HEK293 (cell line): ENCODE measurements at regions not wholly inside any gene's neighbourhood (a gene's known extent, or its start where the extent isn't known, plus 50 kb on each side); places are given as distances from the start of the nearest gene placed in this dataset.
"Not testable (repeated sequence)": the region's sequence is repeated elsewhere in the genome, so short reads cannot be mapped to it uniquely, and the experiment has no call there.

ENCODE experiments used
- CTCF ChIA-PET: fragments of 350-600 bp; formaldehyde crosslinking; extraction: SDS; loops from one replicate; lab custom pipeline; 2021; ENCODE audit warnings: antibody characterized with exemption; lab: Yijun Ruan, JAX
- POLR2A ChIA-PET: fragments of 300-600 bp; formaldehyde crosslinking; extraction: SDS; loops from one replicate; lab custom pipeline; 2020; ENCODE audit warnings: antibody characterized with exemption, inconsistent platforms; lab: Yijun Ruan, JAX
- H3K27ac ChIP-seq: fragments of 200-500 bp; sonication (Bioruptor generic); 2 replicates; pipeline ENCODE4 v1.5.1; 2014; ENCODE audit warnings: low read depth, low read length, control low read depth, inconsistent platforms; ENCODE audit errors: extremely low read depth
- H3K36me3 ChIP-seq, 2 experiments: fragments of 200-500 bp in 1 of 2; sonication (Bioruptor generic) in 1 of 2; 1 replicate in 1 of 2; 2 replicates in 1 of 2; pipeline ENCODE4 v1.5.1; 2014 to 2017; ENCODE audit warnings: inconsistent platforms in 2 of 2, low read length in 2 of 2; ENCODE audit not compliant: control insufficient read depth in 2 of 2, insufficient read depth in 1 of 2
- H3K4me1 ChIP-seq: fragments of 200-500 bp; sonication (Bioruptor generic); 2 replicates; pipeline ENCODE4 v1.5.1; 2014; ENCODE audit warnings: mild to moderate bottlenecking, low read length, inconsistent platforms; ENCODE audit not compliant: control insufficient read depth, insufficient read depth
- H3K4me3 ChIP-seq: 2 replicates; pipeline ENCODE4 v1.5.1; 2011; ENCODE audit warnings: low read depth, mild to moderate bottlenecking, control low read depth, low read length, moderate library complexity
- H3K9me3 ChIP-seq: fragments of 200-500 bp; sonication (Bioruptor generic); 2 replicates; pipeline ENCODE4 v1.5.1; 2014; ENCODE audit warnings: low read depth, low read length, inconsistent platforms; ENCODE audit not compliant: control insufficient read depth, insufficient read depth
- IKZF3 ChIP-seq: fragments of 450-650 bp; IDR thresholded peaks from 2 replicates; pipeline ENCODE4 v1.5.0; 2018; ENCODE audit warnings: missing biosample characterization, mild to moderate bottlenecking, missing genetic modification characterization, moderate library complexity
- KLF9 ChIP-seq: fragments of 450-650 bp; formaldehyde crosslinking; IDR thresholded peaks from 2 replicates; pipeline ENCODE4 v1.5.1; 2016; ENCODE audit warnings: missing biosample characterization, missing genetic modification characterization, low read depth
- OSR2 ChIP-seq: fragments of 450-650 bp; formaldehyde crosslinking; IDR thresholded peaks from 2 replicates; pipeline ENCODE4 v1.5.1; 2016; ENCODE audit warnings: missing biosample characterization, missing genetic modification characterization
- SCRT1 ChIP-seq: fragments of 450-650 bp; formaldehyde crosslinking; IDR thresholded peaks from 2 replicates; pipeline ENCODE4 v1.5.1; 2016; ENCODE audit warnings: missing biosample characterization, missing genetic modification characterization, borderline replicate concordance
- SP3 ChIP-seq: fragments of 450-650 bp; formaldehyde crosslinking; IDR thresholded peaks from 2 replicates; pipeline ENCODE4 v1.5.1; 2016; ENCODE audit warnings: missing biosample characterization, missing genetic modification characterization
- YY2 ChIP-seq: fragments of 450-650 bp; formaldehyde crosslinking; IDR thresholded peaks from 2 replicates; pipeline ENCODE4 v1.5.1; 2016; ENCODE audit warnings: missing biosample characterization, missing genetic modification characterization
- ZIC2 ChIP-seq: fragments of 450-650 bp; formaldehyde crosslinking; IDR thresholded peaks from 2 replicates; pipeline ENCODE4 v1.5.1; 2016; ENCODE audit warnings: missing biosample characterization, missing genetic modification characterization
- ZNF157 ChIP-seq: fragments of 450-650 bp; formaldehyde crosslinking; IDR thresholded peaks from 2 replicates; pipeline ENCODE4 v1.5.1; 2016; ENCODE audit warnings: missing biosample characterization, missing genetic modification characterization
- ZNF184 ChIP-seq: fragments of 450-650 bp; IDR thresholded peaks from 2 replicates; pipeline ENCODE4 v1.5.1; 2018; ENCODE audit warnings: missing biosample characterization, mild to moderate bottlenecking, missing genetic modification characterization
- ZNF202 ChIP-seq: fragments of 450-650 bp; formaldehyde crosslinking; IDR thresholded peaks from 2 replicates; pipeline ENCODE4 v1.5.1; 2016; ENCODE audit warnings: missing biosample characterization, missing genetic modification characterization, borderline replicate concordance
- ZNF223 ChIP-seq: fragments of 450-650 bp; formaldehyde crosslinking; IDR thresholded peaks from 2 replicates; pipeline ENCODE4 v1.5.1; 2016; ENCODE audit warnings: missing biosample characterization, missing genetic modification characterization
- ZNF23 ChIP-seq: fragments of 450-650 bp; formaldehyde crosslinking; IDR thresholded peaks from 2 replicates; pipeline ENCODE4 v1.5.1; 2016; ENCODE audit warnings: missing biosample characterization, missing genetic modification characterization, borderline replicate concordance
- ZNF341 ChIP-seq: fragments of 450-650 bp; formaldehyde crosslinking; IDR thresholded peaks from 2 replicates; pipeline ENCODE4; 2016; ENCODE audit warnings: low read depth, missing biosample characterization, missing genetic modification characterization
- ZNF366 ChIP-seq: fragments of 450-650 bp; formaldehyde crosslinking; conservative IDR thresholded peaks from 2 replicates; pipeline ENCODE4 v1.5.1; 2016; ENCODE audit warnings: missing biosample characterization, missing genetic modification characterization
- ZNF48 ChIP-seq: fragments of 450-650 bp; formaldehyde crosslinking; IDR thresholded peaks from 2 replicates; pipeline ENCODE4 v1.5.1; 2016; ENCODE audit warnings: missing biosample characterization, missing genetic modification characterization
- ZNF488 ChIP-seq: fragments of 450-650 bp; formaldehyde crosslinking; IDR thresholded peaks from 2 replicates; pipeline ENCODE4 v1.5.1; 2016; ENCODE audit warnings: missing biosample characterization, missing genetic modification characterization
- ZNF549 ChIP-seq: fragments of 450-650 bp; IDR thresholded peaks from 2 replicates; pipeline ENCODE4 v1.5.1; 2018; ENCODE audit warnings: missing biosample characterization, missing genetic modification characterization, mild to moderate bottlenecking, inconsistent platforms, moderate library complexity
- ZNF585B ChIP-seq: fragments of 450-650 bp; formaldehyde crosslinking; IDR thresholded peaks from 2 replicates; pipeline ENCODE4 v1.5.1; 2016; ENCODE audit warnings: missing biosample characterization, missing genetic modification characterization
- ZNF610 ChIP-seq: fragments of 450-650 bp; formaldehyde crosslinking; IDR thresholded peaks from 2 replicates; pipeline ENCODE4 v1.5.1; 2016; ENCODE audit warnings: missing biosample characterization, missing genetic modification characterization, borderline replicate concordance
- ZNF658 ChIP-seq: fragments of 450-650 bp; formaldehyde crosslinking; IDR thresholded peaks from 2 replicates; pipeline ENCODE4; 2016; ENCODE audit warnings: missing biosample characterization, missing genetic modification characterization
- ZNF660 ChIP-seq: fragments of 450-650 bp; IDR thresholded peaks from 2 replicates; pipeline ENCODE4 v1.5.1; 2018; ENCODE audit warnings: missing biosample characterization, mild to moderate bottlenecking, missing genetic modification characterization
- ZNF747 ChIP-seq: fragments of 450-650 bp; formaldehyde crosslinking; IDR thresholded peaks from 2 replicates; pipeline ENCODE4 v1.5.1; 2016; ENCODE audit warnings: missing biosample characterization, missing genetic modification characterization
- ZNF776 ChIP-seq: fragments of 450-650 bp; formaldehyde crosslinking; IDR thresholded peaks from 2 replicates; pipeline ENCODE4 v1.5.0; 2017; ENCODE audit warnings: missing biosample characterization, missing genetic modification characterization, borderline replicate concordance
- ZNF843 ChIP-seq: fragments of 450-650 bp; formaldehyde crosslinking; IDR thresholded peaks from 2 replicates; pipeline ENCODE4 v1.5.1; 2016; ENCODE audit warnings: missing biosample characterization, missing genetic modification characterization

GRCh38 chr5:24215114-24215513, 429.7 kb downstream of the CDH10 start:
- Histone ChIP-seq H3K36me3 (no peaks in the 10 kb centered on the region), H3K27ac (no peak overlapping the region), H3K4me3 (no peak overlapping the region)
- TF ChIP-seq IKZF3 (no peak), ZNF747 (tag by site-specific recombination) (no peak)
- TF ChIP-seq, all 188 proteins: peak for 0
- ChIA-PET CTCF (no interaction called here), POLR2A (no interaction called here)
- Histone ChIP-seq H3K9me3 (no peaks in the 10 kb centered on the region), H3K4me1 (no peaks in the 10 kb centered on the region)

- Histone ChIP-seq H3K36me3 (no peaks in the 10 kb centered on the region), H3K4me3 (no peak overlapping the region), H3K27ac (no peak overlapping the region), H3K9me3 (no peaks in the 10 kb centered on the region; the same call in 1 of the 2 replicates), H3K4me1 (no peaks in the 10 kb centered on the region)
- CTCF ChIA-PET, result no interaction called here
- TF ChIP-seq YY2 (tag by site-specific recombination), result no peak
- TF ChIP-seq ZNF48, result no peak
- no peak for TF ChIP-seq ZNF366
- no peak for TF ChIP-seq SCRT1
- no peak for TF ChIP-seq OSR2
- TF ChIP-seq ZNF202 (tag by site-specific recombination), result no peak
- no peak for TF ChIP-seq ZNF843
- no peak for TF ChIP-seq ZNF223
- POLR2A ChIA-PET, result no interaction called here
These were observed 421.9 kb downstream of the CDH10 start for GRCh38 chr5:24222876-24223275.

- Histone ChIP-seq H3K9me3 (no peaks in the 10 kb centered on the region; the same call in 1 of the 2 replicates), H3K27ac (no peak overlapping the region), H3K4me1 (no peaks in the 10 kb centered on the region), H3K4me3 (no peak overlapping the region), H3K36me3 (no peaks in the 10 kb centered on the region)
- TF ChIP-seq ZNF610 (tag by site-specific recombination), result no peak
- no peak for TF ChIP-seq ZIC2 (tag by site-specific recombination)
- no peak for TF ChIP-seq ZNF776
- no peak for TF ChIP-seq ZNF549 (tag by site-specific recombination)
- ChIA-PET CTCF (no interaction called here), POLR2A (no interaction called here)
These were observed 419.7 kb downstream of the CDH10 start for GRCh38 chr5:24225051-24225450.

- Histone ChIP-seq H3K4me3 (no peak overlapping the region), H3K9me3 (no peaks in the 10 kb centered on the region; the same call in 1 of the 2 replicates), H3K27ac (no peak overlapping the region), H3K36me3 (no peaks in the 10 kb centered on the region), H3K4me1 (no peaks in the 10 kb centered on the region)
- TF ChIP-seq ZNF658, result no peak
- POLR2A ChIA-PET, result no interaction called here
- CTCF ChIA-PET, result no interaction called here
These were observed 418.3 kb downstream of the CDH10 start for GRCh38 chr5:24226479-24226878.

GRCh38 chr5:24227881-24228280, 416.9 kb downstream of the CDH10 start:
- H3K27ac ChIP-seq, H3K9me3 ChIP-seq, H3K36me3 ChIP-seq, H3K4me1 ChIP-seq, H3K4me3 ChIP-seq, CTCF ChIA-PET, POLR2A ChIA-PET: not testable (repeated sequence)

- Histone ChIP-seq H3K9me3 (no peaks in the 10 kb centered on the region), H3K4me3 (no peak overlapping the region), H3K27ac (no peak overlapping the region), H3K4me1 (no peaks in the 10 kb centered on the region), H3K36me3 (no peaks in the 10 kb centered on the region)
- POLR2A ChIA-PET, result no interaction called here
- CTCF ChIA-PET, result interaction anchor here (0.6 kb wide), 1 partner anchor 34 kb away, joined by 3 read pairs; no protein-coding TSS in a partner anchor
- no peak for TF ChIP-seq ZNF488
- no peak for TF ChIP-seq ZNF660 (tag by site-specific recombination)
- TF ChIP-seq KLF9 (tag by site-specific recombination), result no peak
- no peak for TF ChIP-seq ZNF585B
- no peak for TF ChIP-seq ZNF341 (tag by site-specific recombination)
- no peak for TF ChIP-seq SP3 (tag by site-specific recombination)
- TF ChIP-seq ZNF23, result no peak
- no peak for TF ChIP-seq ZNF157 (tag by site-specific recombination)
- TF ChIP-seq ZNF184 (tag by site-specific recombination), result no peak
These were observed 412.7 kb downstream of the CDH10 start for GRCh38 chr5:24232041-24232440.
